HFF-Myc (cell line): ENCODE measurements at regions not wholly inside any gene's neighbourhood (a gene's known extent, or its start where the extent isn't known, plus 50 kb on each side); places are given as distances from the start of the nearest gene placed in this dataset.
"Not testable (repeated sequence)": the region's sequence is repeated elsewhere in the genome, so short reads cannot be mapped to it uniquely, and the experiment has no call there.

Experiments used
- DNase-seq: peaks from one replicate; pipeline ENCODE4 v3.0.0-alpha.2; 2011; ENCODE audit warnings: low read depth; ENCODE audit errors: extremely low read depth
- H3K4me3 ChIP-seq: replicated peaks from 2 replicates; pipeline ENCODE4 v1.5.1; 2011; ENCODE audit warnings: low read depth, mild to moderate bottlenecking, control low read depth, low read length
- CTCF ChIP-seq: IDR thresholded peaks from 2 replicates; pipeline ENCODE4 v1.5.1; 2012; ENCODE audit warnings: mild to moderate bottlenecking, low read depth, low read length, control low read depth; ENCODE audit errors: missing control alignments

GRCh38 chrX:40402831-40403533 is 177.8 kb upstream of the ATP6AP2 start:
- no peak for DNase-seq
- H3K4me3 ChIP-seq: no peak overlapping the region
- TF ChIP-seq CTCF: no peak

- no peak for TF ChIP-seq CTCF
- no peak overlapping the region for H3K4me3 ChIP-seq
- DNase-seq: no peak
Measured at GRCh38 chrX:40395102-40395501, 185.7 kb upstream of the ATP6AP2 start.

- no peak for DNase-seq
- no peak for TF ChIP-seq CTCF
- no peak overlapping the region for H3K4me3 ChIP-seq
Measured at GRCh38 chrX:40394302-40394701, 186.5 kb upstream of the ATP6AP2 start.

GRCh38 chrX:40392599-40392998 is 188.2 kb upstream of the ATP6AP2 start:
- no peak overlapping the region for H3K4me3 ChIP-seq
- TF ChIP-seq CTCF: no peak

GRCh38 chrX:40391662-40392061 is 189.1 kb upstream of the ATP6AP2 start:
- no peak for TF ChIP-seq CTCF
- H3K4me3 ChIP-seq: no peak overlapping the region
- DNase-seq: no peak

More at GRCh38 chrX:40392599-40392998, 188.2 kb upstream of the ATP6AP2 start:
- no peak for DNase-seq

GRCh38 chrX:40389555-40389954 is 191.2 kb upstream of the ATP6AP2 start:
- TF ChIP-seq CTCF: no peak
- H3K4me3 ChIP-seq: no peak overlapping the region
- no peak for DNase-seq

- no peak for TF ChIP-seq CTCF
- no peak for DNase-seq
- H3K4me3 ChIP-seq: no peak overlapping the region
Measured at GRCh38 chrX:40388441-40388840, 192.3 kb upstream of the ATP6AP2 start.

GRCh38 chrX:40387869-40388268 is 192.9 kb upstream of the ATP6AP2 start:
- not testable (repeated sequence) for DNase-seq

GRCh38 chrX:40387311-40387710 is 193.5 kb upstream of the ATP6AP2 start:
- H3K4me3 ChIP-seq, DNase-seq: not testable (repeated sequence)

More at GRCh38 chrX:40387869-40388268, 192.9 kb upstream of the ATP6AP2 start:
- not testable (repeated sequence) for H3K4me3 ChIP-seq
